ENCODE measurements at regions not wholly inside any gene's neighbourhood (a gene's known extent, or its start where the extent isn't known, plus 50 kb on each side); places are given as distances from the start of the nearest gene placed in this dataset.
"Not testable (repeated sequence)": the region's sequence is repeated elsewhere in the genome, so short reads cannot be mapped to it uniquely, and the experiment has no call there.

DNA sequence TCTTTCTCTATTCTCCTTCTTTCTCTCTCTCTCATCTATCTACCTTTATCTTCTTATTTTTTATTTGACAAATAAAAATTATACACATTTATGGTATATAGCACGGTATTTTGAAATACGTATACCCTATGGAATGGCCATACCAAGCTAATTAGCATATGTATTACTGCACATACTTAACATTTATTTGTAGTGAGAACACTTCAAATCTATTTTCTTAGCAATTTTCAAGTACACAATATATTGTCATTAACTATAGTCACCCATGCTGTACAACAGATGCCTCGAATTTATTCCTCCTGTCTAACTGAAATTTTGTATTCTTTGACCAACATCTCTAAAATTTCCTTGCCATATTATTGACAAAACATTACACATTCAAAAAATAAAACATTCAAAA lies 447.1 kb downstream of the MIAT start:
- DNase-seq, result no peak

DNA sequence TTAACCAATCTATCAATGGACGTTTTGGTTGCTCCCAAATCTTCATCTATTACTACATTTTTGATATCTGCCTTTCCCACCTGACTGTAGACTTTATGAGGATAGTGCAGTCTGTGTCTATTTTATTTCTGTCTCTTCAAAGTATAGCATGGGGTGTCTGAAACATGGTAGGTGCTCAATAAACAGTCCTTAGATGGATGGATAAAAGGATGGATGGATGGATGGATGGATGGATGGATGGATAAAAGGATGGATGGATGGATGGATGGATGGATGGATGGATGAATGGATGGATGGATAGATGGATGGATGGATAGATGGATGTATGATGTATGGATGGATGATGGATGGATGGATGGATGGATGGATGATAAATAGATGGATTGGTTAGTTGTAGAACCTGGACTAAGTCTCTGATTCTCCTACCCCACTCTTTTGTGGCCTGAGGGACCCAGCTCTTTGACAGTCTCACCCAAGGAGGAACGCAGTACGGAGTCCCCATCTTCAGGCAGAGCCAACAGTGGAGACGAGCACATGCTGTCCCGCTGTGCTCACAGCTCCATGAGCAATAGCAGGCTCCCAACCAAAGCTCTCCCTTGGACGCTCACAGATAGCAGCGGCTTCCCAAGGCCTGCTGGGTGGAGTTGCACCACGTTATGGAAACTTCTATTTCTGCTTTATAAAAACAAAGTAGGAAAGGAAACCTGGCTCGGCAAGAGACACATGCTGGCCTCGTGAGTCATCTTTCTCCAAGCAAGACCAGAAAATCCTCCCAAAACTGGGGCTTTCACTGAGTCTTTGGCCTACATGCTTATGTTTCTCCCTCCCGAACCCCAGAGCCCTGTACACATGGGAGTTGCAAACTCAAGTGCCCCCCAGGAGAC lies 448.0 kb downstream of the MIAT start:
- peak; percentile 59 for DNase-seq

DNA sequence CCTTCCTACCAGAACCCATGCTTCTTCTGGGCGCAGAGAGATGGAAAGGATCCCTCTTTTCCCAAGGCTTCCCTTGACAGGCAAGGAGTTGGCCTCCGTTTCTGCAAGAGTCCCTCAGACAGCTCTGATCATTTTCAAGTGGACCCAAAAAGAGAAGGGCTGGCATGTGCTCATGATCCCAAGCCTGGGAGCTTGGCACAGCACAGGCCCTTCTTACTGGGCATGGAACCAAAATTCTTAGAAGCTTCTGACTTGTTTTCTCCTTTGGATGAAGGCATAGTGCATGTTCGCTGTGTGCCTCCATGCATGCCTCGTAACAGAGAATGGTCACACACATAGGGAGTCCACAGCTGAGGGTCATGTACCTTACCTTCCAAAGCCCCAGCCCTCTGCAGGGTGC lies 449.6 kb downstream of the MIAT start:
- DNase-seq, result no peak

DNA sequence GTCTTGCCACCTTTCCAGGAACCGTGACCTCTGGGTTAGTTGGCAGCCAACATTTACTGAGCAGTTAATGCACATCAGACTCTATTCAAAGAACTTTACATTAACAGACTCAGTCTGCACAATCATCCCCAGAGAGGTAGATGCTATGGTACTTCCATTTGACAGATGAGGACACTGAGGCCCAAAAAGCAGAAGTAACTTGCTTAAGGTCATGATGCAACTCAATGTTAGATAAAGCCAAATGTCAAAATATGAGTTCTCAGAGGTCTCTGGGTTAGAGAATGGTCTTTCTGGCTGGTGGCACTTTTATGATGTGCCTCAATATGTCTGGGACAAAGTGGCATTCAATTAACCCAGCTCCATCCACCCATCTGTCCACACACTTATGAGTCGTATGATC lies 450.0 kb downstream of the MIAT start:
- no peak for DNase-seq

DNA sequence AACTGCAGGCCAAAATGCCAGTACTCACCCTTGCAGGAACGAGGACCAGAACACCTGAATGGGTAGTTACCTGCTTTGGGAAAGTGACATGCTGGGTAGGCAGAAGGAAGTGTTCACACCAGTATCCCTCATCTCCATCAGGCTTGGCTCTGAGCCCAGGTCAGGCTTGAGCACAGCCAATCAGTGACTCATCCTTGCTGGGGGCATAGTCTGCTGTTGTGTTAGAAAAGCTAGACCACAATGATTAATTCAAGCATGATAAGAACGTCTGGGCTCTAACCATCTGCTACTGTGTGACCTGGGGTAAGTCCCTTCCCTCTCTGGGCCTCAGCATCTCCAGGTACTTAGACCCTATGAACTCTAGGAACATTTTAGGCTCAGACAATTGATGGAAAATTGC lies 450.4 kb downstream of the MIAT start:
- DNase-seq, result peak; percentile 44

DNA sequence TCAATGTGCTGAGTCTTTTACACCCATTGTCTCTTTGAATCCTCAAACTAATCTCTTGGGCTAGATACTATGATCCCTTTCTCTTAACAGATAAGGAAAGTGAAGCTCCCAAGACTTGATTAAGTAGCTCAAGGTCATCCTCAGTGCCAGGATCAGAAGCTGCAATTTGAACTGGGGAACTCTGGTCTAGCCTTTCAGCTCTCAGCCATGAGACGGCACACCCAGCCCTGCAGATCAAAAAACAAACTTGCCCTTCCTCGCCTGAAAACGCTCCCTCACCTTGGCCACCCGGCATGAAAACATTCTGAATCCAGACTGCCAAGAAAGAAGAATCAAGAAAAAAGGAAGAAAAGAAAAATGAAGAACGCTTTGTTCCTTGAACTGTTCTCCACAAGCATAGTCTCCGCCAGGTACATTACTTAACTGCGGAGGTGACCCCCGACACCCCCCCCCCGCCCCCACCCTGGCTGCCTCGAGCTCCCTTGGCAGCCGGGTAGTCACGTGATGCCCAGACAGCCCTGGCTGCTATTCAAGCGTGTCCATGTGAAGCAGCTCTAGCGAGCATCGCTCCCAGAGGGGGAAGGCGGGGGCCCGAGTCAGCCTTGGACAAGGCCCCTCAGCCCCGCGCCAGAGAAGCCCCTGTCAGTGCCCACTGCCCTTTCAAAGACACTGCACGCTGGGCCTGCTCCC lies 451.2 kb downstream of the MIAT start:
- peak; percentile 69 for DNase-seq

DNA sequence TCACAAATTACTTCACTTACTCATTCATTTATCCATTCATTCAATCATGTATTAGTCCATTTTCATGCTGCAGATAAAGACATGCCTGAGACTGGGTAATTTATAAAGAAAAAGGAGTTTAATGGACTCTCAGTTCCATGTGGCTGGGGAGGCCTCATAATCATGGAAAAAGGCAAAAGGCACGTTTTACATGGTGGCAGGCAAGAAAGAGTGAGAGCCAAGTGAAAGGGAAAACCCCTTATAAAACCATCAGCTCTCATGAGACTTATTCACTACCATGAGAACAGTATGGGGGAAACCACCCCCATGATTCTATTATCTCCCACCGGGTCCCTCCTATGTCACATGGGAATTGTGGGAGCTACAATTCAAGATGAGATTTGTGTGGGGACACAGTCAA lies 452.0 kb downstream of the MIAT start:
- not testable (repeated sequence) for DNase-seq

DNA sequence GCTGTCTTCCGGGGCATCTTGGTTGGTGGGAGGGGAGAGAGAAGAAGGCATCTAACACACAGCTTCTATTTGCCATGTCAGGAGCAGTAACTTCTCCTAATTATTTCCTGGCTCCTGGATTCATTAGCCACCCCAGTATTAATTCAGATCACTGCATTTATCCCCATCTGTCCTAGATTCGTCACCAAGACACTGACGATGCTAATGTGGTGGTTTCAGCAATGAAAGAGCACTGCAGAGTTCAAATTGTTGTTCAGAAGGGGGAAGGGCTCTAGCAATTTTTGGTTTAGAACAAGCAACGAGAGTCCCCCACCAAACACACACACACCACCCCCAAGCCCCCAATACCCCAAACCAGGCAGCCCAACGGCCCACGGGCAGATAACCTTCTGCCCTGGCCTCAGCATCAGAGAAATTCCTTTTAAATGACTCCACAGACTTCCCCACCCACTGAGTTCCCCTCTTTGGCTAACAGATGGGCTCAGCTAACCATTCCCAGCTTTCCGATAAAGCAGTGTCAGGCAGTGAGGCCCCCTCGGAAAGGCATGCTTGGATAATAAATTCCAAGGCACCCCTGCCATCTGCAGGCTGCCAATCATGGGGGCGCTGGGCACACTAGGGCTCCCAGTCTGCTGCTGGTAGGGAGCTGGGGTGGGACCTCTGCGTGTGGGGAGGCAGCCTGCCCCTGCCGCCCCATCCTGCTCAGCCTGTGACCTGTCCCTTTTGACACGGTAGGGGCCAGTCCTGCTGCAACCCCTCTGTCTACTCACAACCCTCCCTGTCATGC lies 453.5 kb downstream of the MIAT start:
- peak; percentile 48 for DNase-seq

DNA sequence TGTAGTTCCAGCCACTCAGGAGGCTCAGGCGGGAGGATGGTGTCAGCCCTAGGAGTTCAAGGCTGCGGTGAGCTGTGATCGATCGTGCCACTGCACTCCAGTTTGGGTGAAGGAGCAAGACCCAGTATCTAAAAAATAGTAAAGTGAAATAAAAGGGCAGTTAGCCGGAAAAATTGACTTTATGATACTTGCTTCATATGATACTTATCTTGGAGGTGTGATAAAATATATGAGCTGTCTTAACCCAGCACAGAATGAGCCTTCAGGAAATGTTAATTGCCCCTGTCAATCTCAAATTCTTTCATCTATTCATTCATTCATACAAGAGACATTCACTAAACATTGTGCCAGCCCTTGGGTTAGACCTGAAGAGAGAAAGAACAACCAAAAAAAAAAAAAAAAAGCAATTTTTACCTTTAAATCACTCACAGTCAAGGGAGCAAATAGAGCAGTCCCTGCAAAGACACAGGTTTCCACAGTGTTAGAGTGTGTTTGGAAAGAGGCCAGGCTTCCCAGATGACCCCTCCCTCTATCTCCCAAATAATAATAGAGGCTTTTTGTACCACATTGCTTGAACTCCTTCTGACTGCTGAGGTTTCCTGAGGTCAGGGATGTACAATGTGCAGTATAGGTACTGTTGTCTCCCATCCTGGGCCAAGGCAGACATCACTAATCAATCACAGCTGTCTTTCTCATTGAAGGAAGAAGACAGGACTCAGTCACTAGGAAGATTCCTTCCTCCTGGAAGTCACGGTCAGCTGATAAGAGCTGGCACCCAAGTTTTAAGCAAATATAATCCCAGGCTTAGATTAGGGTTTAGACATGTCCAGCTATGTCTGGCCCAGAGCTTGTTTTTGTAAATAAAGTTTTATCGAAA lies 454.6 kb downstream of the MIAT start:
- DNase-seq, result no peak

DNA sequence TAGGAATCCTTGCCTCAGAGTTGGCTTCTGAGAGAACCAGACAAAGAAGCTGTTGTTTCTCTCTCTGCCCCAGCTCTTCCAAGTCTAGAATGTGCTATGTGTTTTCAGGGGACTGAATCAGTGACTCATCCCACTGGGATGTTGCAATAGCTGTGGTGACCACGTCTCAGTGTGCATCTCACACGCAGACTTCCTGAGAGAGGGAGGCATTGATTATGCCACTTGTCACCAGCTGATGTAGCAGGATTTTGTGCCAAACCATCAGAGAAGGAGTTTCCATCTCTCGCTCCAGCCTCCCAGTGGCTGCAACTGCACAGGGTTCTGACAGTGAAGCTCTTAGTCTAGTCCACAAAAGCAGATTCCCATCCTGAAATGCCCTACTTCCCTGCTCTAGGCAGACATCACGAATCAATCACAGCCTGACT lies 455.8 kb downstream of the MIAT start:
- DNase-seq, result no peak

DNA sequence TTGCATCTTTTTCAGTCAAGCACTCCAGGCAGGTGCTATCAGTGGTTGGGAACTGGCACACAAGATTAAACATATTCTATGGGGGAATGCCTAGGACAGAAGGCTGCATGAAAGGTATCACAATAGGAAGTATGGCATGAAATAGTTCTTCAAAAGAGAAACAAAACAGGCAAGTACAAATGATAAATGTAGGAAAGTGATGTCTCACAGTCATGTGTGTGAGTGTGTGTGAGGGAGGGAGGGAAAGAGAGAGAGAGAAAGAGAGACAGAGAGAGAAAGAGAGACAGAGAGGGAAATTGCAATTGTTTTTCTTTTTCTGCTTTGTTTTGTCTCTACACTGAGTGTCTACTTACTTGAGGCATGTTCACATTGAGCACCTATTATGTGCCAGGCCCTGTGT lies 456.3 kb downstream of the MIAT start:
- no peak for DNase-seq

DNA sequence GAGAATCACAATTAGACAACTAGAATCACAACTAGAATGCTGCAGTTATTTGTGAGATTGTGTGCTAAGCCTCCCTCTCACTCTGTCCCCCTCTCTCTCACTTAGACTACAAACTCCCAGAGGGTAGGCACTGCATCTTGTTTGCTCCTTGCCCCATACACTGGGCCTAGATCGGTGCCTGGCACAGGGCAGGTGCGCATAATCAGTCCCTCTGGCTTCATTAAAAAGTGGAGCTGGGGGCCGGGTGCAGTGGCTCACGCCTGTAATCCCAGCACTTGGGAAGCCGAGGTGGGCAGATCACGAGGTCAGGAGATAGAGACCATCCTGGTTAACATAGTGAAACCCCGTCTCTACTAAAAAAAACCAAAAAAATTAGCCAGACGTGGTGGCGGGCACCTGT lies 456.8 kb downstream of the MIAT start:
- DNase-seq, result no peak

DNA sequence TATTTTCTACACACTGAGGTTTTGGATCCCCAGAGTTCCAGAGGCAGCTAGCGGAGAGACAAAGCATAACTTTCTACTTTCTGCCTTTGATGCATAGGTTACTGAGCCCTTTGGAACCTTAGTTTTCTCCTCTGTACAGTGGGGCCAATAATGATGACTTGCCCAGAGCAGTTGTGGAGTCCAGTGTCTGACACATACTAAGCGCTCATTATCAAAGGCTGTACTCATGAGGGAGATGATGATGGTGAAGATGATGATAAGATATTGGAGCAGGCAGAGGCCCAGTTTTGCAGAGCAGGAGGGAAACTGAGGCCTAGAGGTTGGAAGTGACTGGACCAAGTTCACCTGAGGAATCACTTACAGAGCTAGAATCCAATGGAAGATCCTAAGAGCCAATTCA lies 458.0 kb downstream of the MIAT start:
- DNase-seq, result no peak

DNA sequence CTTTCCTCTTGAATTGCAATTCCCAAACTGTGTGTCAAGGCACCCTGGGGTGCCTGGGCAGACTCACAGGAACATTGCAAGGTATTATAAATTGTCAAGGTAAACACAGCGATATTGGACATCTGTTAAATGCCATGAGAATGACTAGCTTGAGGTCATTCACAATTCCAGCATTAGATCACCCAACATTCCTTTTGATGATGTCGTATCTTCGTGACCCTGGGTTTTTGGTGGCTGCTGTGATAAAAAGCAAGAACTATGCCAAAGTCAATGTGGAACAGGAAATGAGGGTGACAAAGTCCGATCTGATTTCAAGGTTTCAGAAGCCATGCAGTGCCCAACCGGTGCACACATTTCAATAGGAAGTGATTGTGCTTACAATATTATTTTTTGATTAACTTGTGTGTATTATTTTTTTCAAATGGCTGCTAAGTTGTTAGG lies 458.4 kb downstream of the MIAT start:
- no peak for DNase-seq

DNA sequence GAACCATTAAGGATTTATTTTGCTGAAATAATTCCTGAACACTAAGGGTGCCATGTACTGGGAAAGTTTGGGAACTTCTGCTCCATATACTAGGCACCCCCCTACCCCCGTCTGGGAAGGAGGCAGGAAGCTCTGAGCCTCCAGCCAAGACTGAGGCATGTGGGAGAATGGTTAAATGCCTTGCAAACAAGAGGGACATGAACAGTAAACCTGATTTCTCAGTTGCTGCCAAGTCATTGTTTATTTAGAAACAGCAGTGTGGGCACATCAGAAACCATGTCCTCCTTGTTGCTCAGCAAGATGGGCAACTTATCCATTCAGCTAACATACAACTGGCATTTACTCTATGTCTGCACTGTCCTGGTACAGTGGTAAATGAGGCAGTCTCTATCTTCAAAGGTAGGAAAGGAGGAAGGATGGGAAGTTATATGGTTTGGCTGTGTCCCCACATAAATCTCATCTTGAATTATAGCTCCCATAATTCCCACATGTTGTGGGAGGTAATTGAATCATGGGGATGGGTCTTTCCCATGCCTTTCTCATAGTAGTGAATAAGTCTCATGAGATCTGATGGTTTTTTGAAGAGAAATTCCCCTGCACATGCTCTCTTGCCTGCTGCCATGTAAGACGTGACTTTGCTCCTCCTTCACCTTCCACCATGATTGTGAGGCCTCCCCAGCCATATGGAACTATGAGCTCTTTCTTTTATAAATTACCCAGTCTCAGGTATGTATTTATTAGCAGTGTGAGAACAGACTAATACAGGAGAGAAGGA lies 459.1 kb downstream of the MIAT start:
- no peak for DNase-seq

DNA sequence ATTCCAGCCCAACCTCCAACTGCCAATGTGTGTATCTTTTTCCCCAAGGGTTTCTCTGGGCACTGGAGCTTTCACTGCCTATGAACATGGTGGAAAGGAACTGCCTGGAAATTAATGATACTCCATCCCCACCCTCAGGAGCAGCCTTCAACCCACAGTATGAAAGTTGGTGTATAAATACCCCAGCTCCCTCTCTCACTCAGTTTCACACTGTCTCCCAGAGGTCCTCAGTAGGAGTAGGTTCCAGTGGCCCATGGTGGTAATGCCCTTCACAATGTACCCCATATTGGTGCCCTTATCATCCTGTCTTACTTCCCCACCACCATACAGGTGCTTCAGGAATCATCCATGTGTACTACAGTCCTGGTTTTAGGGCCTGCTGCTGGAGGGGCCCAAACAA lies 462.6 kb downstream of the MIAT start:
- DNase-seq, result no peak

DNA sequence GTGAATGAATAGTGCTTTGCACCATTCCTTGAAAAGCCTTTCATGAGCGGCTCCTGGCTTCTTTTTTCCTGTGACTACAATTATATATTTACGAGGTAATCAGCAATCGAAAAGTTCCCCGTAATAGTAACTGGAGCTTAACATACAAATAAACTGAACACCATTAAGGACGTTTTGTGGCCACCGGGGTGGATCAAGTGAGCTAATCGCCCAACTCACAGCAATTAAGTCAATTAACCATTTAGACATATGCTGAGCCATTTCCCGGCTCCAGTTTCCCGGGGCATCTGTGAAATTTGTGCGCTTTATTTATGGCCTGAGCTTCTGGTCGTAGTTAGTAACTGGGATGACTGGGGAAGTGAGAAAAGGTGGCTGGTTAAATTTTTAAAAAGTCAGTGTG lies 465.2 kb downstream of the MIAT start:
- DNase-seq, result no peak

DNA sequence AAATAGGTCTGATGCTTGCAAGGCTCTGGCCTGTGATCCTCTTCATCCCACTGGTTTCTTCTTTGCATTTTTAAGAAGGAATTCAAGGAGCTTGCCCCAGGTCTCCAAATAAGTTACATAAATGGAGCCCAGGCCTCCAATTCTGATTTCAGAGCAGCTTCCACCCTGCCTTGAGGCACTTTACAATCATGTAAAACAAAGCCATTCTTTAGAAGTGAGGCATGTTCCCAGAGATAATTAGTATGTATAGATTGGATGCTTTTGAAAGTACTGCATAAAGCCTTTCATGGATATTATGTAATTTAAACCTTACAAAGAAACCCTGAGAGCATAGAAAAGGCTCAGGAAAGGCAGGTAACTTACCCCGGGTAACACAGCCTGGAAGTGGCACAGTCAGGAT lies 466.5 kb downstream of the MIAT start:
- no peak for DNase-seq

DNA sequence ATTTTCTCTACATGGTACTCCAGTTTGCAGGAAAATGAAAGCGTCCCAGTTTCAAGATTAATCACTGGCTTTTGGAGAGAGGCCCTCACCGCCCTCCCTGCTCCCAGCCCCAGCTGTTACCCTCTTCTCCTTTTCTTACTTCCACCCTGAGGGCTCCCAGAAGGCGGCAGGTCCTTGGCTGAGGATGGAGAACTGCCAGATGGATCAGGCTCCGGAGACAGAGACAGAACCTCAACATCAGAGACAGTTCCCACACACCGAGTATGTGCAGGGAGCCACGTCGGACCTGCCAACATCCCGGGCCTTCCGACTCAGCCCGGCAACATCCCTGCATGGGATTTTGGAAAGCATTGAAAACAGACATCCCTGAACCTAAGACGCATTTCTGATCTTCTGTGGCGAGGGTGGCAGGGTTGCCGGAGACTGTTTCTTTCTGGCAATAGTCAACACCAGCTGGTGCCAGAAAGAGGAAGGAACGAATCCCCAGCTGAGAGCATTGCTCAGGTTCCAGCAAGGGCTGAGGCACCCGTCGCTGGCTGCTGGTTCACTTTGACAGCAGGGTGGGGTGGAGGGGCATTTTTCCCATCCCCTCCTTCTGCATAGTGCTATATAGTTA lies 467.1 kb downstream of the MIAT start:
- peak; percentile 39 for DNase-seq

DNA sequence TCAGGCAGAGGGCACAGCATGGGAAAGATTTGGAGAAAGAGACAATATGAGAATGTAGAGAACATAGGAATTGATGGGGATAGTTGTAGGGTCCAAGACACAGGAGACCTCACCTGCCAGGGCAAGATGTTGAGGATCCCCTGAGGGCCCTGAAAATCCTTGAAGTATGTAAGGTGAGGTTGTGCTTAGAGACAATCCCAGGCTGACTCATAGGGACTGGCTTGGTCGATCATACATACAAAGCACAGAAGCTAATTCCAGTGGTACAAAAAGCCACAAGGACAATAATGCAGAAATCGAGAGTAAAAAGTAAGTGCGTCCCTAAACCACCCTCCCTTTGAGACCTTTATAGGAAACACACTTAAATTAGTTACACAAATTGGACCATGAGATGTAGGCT lies 468.2 kb downstream of the MIAT start:
- no peak for DNase-seq

DNA sequence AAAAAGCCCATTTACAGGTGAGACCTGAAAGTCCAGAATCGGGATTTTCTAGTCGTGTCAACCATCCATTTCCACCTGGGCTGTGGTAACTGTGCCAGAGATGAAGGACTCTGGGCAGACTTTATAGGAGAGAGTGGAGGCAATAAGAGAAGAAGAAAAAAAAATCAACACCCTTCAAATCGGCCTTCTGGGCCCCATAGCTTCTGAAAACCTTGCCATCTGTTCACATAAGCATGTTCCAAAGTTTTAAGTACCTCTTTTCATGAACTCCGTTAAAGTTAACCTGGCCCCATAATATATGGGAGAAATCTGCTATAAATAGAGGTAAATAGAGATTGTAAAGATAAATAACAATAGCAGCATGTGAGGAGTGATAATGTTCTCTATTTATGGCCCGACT lies 470.5 kb downstream of the MIAT start:
- no peak for DNase-seq

Measured in right hindlimb (tissue), 1 donor.